GM21423 (cell line): ENCODE measurements at regions not wholly inside any gene's neighbourhood (a gene's known extent, or its start where the extent isn't known, plus 50 kb on each side); places are given as distances from the start of the nearest gene placed in this dataset.

Experiments
- ATAC-seq: cut with Tn5 transposase; IDR thresholded peaks from one replicate; pipeline ENCODE4 v1.9.1; 2021; ENCODE audit warnings: mild to moderate bottlenecking, moderate library complexity; ENCODE audit not compliant: unreplicated experiment

GRCh38 chr20:52785679-52786078, 186.5 kb upstream of the TSHZ2 start:
- ATAC-seq = no peak

DNA sequence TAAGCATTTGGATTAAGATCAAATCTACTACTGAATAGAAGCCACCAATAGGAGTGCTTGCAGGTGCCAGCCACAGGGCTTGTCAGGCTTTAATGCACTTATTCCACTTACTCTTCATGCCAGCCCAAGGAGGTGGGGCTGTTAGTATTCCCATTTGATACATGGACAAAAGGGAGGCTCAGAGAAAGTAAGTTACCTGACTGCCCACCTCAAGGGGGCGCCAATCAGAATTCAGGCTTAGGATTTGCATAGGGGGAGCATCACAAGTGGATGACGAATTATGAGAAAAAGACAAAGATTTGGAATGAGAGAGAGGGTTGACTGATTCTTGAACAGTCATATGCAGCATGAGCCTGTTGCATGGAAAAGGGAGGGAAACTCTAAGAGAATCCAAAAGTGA, 188.4 kb upstream of the TSHZ2 start:
- ATAC-seq = no peak

- no peak for ATAC-seq
Observed at GRCh38 chr20:52780462-52780861, 191.7 kb upstream of the TSHZ2 start.

DNA sequence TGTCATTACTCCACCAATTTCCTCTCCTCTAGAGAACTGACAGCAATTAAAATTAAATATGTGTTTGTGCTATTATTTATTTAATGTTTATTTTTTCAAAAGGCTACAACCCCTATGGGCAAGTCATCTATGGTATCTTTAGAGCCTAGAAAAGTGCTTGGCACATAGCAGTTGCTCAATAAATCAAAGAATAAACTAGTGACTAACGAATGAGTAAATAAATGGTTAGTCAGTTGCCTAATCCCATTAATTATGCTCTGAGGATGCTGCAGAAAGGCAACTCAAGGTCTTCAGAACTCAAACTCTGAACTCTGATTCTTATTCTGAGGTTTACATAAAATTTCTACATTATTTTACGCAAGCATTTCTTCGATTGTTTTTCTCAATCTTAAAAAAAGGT, 193.0 kb upstream of the TSHZ2 start:
- ATAC-seq = no peak

GRCh38 chr20:52777171-52777570, 195.0 kb upstream of the TSHZ2 start:
- no peak for ATAC-seq

GRCh38 chr20:52775786-52776185, 196.4 kb upstream of the TSHZ2 start:
- no peak for ATAC-seq

- no peak for ATAC-seq
Observed at GRCh38 chr20:52768694-52769093, 203.5 kb upstream of the TSHZ2 start.

GRCh38 chr20:52766645-52767435, 205.3 kb upstream of the TSHZ2 start:
- no peak for ATAC-seq

GRCh38 chr20:52763321-52763853, 208.8 kb upstream of the TSHZ2 start:
- ATAC-seq = no peak

- no peak for ATAC-seq
Observed at GRCh38 chr20:52761867-52762266, 210.3 kb upstream of the TSHZ2 start.

DNA sequence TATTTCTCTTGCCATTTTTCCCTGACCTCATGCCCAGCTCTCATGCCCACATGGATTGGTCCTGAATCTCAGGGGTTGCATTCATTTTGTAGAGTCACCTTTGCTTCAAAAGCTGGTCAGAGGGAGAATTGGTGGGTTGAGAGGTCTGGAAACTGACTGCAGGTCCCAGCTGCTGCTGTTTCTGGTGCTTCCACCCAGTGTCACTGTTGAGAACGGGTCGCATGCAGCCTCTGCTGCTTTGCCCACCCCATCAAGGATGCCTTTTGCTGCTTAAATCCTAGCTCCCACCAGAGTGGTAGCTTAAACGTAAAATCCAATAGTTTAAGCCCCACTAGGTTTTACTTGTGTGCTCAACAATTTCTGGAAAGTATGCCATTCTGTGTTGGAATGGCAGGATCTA, 211.4 kb upstream of the TSHZ2 start:
- no peak for ATAC-seq

DNA sequence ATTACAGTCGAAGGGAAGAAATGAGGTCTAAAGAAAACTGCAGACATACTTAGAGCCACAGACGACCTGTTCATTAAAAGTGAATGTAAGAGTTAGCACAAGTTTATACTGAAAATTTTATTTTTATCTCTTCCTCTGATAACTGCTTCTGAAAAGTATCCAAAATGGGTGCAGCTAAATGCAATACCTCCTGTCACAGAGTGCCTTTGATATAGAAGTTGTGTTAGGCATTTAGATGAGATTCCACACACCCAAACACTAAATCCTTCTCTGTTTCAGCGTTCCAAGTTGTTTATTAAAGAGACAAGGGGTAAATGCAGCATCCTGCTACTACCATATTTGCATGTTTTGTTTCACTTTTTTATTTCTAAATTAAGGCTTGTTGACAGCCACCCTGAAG, 214.7 kb upstream of the TSHZ2 start:
- ATAC-seq = no peak

- no peak for ATAC-seq
Observed at GRCh38 chr20:52755744-52756143, 216.4 kb upstream of the TSHZ2 start.

DNA sequence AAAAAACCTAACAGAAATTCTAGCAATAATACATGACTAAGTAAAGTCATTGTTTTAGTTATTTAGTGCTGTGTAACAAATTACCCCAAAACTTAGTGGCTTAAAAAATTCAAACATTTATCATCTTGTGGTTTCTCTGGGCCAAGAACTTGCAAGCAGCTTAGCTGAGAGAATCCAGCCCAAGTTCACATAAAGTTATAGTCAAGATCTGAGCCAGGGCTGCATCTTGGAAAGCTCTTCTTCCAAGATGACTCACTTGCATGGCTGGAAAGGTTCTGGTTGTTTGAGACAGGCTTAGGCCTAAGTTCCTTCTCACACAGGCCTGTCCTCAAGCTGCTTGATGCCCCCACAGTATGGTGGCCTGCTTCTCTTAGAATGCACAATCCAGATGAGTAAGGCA, 217.8 kb upstream of the TSHZ2 start:
- ATAC-seq = no peak

- no peak for ATAC-seq
Observed at GRCh38 chr20:52752023-52752422, 220.1 kb upstream of the TSHZ2 start.

- ATAC-seq = no peak
Observed at GRCh38 chr20:52751571-52751970, 220.6 kb upstream of the TSHZ2 start.

- ATAC-seq = no peak
Observed at GRCh38 chr20:52749938-52750337, 222.2 kb upstream of the TSHZ2 start.

DNA sequence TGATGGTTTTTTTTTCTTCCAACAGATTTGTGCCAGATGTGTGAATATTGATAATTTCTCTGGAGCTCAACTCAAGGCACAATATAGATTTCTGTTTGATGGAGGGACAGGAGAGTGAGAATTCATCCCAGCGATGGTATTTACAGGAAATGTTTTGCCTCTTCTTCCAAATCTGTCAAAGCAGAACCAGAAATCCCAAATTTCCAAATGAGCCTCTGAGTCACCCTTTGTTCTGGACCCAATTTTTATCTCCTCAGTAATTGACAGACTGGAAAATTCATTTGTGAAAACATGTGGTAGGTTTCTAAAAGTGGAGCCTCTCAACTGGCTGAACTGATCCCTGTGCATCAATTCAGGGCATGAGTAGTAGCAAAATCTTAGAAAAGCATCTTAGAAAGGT, 223.2 kb upstream of the TSHZ2 start:
- no peak for ATAC-seq

DNA sequence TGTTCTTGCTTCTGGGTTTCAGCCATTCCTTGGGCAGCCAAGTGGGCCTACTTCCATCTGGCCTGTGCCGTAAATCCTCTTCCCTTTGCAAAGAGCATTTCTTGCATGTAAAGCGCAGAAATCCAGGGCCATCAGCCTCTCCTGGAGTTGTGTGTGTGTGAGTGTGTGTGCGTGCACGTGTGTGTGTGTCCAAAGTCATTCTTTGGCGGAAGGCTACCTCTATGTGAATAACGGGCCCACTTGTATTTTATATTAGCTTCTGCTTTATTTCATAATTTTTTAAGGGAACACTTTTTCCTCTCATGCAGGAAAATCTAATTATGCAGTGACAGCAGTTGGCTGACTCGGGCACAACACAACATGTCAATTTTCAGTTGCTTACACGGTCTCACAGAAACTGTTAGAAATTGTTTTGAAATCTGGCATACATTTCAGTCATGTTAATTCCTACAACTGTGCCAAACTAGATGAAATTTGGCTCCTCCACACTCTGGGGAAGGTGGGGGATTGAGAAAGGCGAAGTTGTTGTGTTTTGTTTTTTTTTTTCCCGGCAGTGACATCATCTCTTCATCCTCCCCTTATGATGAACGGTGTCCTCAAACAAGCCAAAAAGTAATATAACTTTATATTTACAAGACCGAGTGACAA, 223.7 kb upstream of the TSHZ2 start:
- no peak for ATAC-seq

DNA sequence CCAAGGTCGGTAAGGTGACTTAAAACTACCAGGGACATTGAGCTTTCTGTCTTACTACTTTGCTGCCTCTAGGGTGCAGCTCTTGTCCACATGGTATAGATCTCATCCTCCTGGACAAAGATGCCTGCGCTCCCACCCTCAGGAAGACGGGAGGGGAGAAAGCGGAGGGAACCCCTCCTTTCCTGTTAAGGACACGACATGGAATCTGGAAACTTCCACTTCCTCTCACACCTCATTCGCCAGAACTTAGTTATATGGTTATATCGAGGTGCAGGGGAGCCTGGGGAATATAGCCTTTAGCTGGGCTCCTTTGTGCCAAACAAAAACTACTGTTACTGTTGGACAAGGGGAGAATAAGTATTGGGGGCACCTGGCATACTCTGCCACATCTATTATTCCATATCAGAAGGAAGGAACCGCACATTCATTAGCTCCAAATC, 224.3 kb upstream of the TSHZ2 start:
- ATAC-seq = no peak

GRCh38 chr20:52746770-52747169, 225.4 kb upstream of the TSHZ2 start:
- ATAC-seq = no peak

DNA sequence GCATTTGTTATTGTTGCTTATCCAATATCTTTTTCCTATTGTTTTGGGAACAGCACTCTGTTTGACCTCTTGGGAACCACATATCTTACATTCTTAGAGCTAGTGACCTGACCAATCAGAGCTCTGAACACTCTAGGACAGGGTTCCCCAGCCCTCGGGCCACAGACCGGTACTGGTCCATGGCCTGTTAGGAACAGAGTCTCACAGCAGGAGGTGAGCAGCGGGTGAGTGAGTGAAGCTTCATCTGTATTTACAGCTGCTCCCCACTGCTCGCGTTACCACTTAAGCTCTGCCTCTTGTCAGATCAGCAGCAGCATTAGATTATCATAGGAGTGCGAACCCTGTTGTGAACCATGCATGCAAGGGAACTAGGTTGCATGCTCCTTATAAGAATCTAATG, 226.0 kb upstream of the TSHZ2 start:
- no peak for ATAC-seq
